Loucy (cell line): ENCODE measurements at regions not wholly inside any gene's neighbourhood (a gene's known extent, or its start where the extent isn't known, plus 50 kb on each side); places are given as distances from the start of the nearest gene placed in this dataset.

Source experiments
- H2AFZ ChIP-seq: fragments of 200-600 bp; sonication (generic); 2 replicates; pipeline ENCODE4 v1.6.0; 2016; ENCODE audit warnings: antibody characterized with exemption, mild to moderate bottlenecking, low read length, moderate library complexity
- H3F3A ChIP-seq: fragments of 200-600 bp; 2 replicates; pipeline ENCODE4 v1.6.0; 2016; ENCODE audit warnings: antibody characterized with exemption, low read depth, mild to moderate bottlenecking
- H3K27me3 ChIP-seq: fragments of 200-600 bp; sonication (generic); 2 replicates; pipeline ENCODE4 v1.6.1; 2014; ENCODE audit warnings: low read length, mild to moderate bottlenecking; ENCODE audit not compliant: insufficient read depth, poor library complexity, severe bottlenecking
- H3K36me3 ChIP-seq: fragments of 200-600 bp; sonication (generic); 2 replicates; pipeline ENCODE4 v1.6.1; 2016; ENCODE audit warnings: low read length; ENCODE audit not compliant: insufficient read depth
- H3K4me1 ChIP-seq: fragments of 200-600 bp; sonication (generic); 2 replicates; pipeline ENCODE4 v1.5.1; 2014; ENCODE audit warnings: low read length, mild to moderate bottlenecking; ENCODE audit not compliant: insufficient read depth, poor library complexity, severe bottlenecking
- H3K4me2 ChIP-seq: fragments of 200-600 bp; sonication (generic); 2 replicates; pipeline ENCODE4 v1.6.0; 2014; ENCODE audit warnings: antibody characterized with exemption, low read length, low read depth, mild to moderate bottlenecking; ENCODE audit not compliant: poor library complexity, severe bottlenecking
- H3K4me3 ChIP-seq: fragments of 200-600 bp; sonication (generic); 2 replicates; pipeline ENCODE4 v1.5.1; 2014; ENCODE audit warnings: low read length, mild to moderate bottlenecking, mixed read lengths; ENCODE audit not compliant: poor library complexity, severe bottlenecking
- H3K79me2 ChIP-seq: fragments of 200-600 bp; sonication (generic); 2 replicates; pipeline ENCODE4 v1.6.1; 2014; ENCODE audit warnings: low read length; ENCODE audit not compliant: insufficient read depth
- H3K9ac ChIP-seq: fragments of 200-600 bp; sonication (generic); 2 replicates; pipeline ENCODE4 v1.6.0; 2014; ENCODE audit warnings: mild to moderate bottlenecking, low read depth, low read length, moderate library complexity; ENCODE audit not compliant: poor library complexity, severe bottlenecking
- H3K9me2 ChIP-seq: fragments of 200-600 bp; sonication (generic); replicated peaks from 2 replicates; pipeline ENCODE4 v1.6.1; 2016; ENCODE audit warnings: low read depth, low read length, mixed read lengths
- H3K9me3 ChIP-seq: fragments of 200-600 bp; sonication (generic); 2 replicates; pipeline ENCODE4 v1.6.1; 2014; ENCODE audit warnings: mild to moderate bottlenecking, antibody characterized with exemption, low read length, low read depth; ENCODE audit not compliant: insufficient read depth
- H4K20me1 ChIP-seq: fragments of 200-600 bp; sonication (generic); 2 replicates; pipeline ENCODE4 v1.6.0; 2014; ENCODE audit warnings: antibody characterized with exemption, low read length, mild to moderate bottlenecking; ENCODE audit not compliant: insufficient read depth, poor library complexity, severe bottlenecking
- CTCF ChIP-seq: fragments of 200-600 bp; sonication (generic); conservative IDR thresholded peaks from 2 replicates; pipeline ENCODE4 v1.5.1; 2014; ENCODE audit warnings: mild to moderate bottlenecking, antibody characterized with exemption, low read length
- EZH2phosphoT487 ChIP-seq: fragments of 200-600 bp; IDR thresholded peaks from 2 replicates; pipeline ENCODE4 v1.6.1; 2018; ENCODE audit warnings: antibody characterized with exemption, mild to moderate bottlenecking, moderate library complexity, borderline replicate concordance

- no peak overlapping the region for H3K9ac ChIP-seq
- H3F3A ChIP-seq = no peaks in the 10 kb centered on the region
- no peak for TF ChIP-seq CTCF
- TF ChIP-seq EZH2phosphoT487 = no peak
- no peaks in the 10 kb centered on the region for H3K79me2 ChIP-seq
- H4K20me1 ChIP-seq = no peaks in the 10 kb centered on the region
- H3K4me3 ChIP-seq = no peak overlapping the region
- no peaks in the 10 kb centered on the region for H3K9me2 ChIP-seq
- no peaks in the 10 kb centered on the region for H3K4me1 ChIP-seq
- H2AFZ ChIP-seq = no peak overlapping the region
- H3K4me2 ChIP-seq = no peak overlapping the region
- no peaks in the 10 kb centered on the region for H3K36me3 ChIP-seq
- H3K27me3 ChIP-seq = no peaks in the 10 kb centered on the region
- H3K9me3 ChIP-seq = no peaks in the 10 kb centered on the region
Measured at GRCh38 chr20:40798066-40798465, 109.0 kb upstream of the MAFB start.

- Histone ChIP-seq H3K4me1 (peaks cover 4% of the 10 kb centered on the region), H3K9me2 (no peaks in the 10 kb centered on the region), H3K4me3 (no peak overlapping the region), H4K20me1 (no peaks in the 10 kb centered on the region), H3K4me2 (no peak overlapping the region), H2AFZ (no peak overlapping the region), H3F3A (no peaks in the 10 kb centered on the region), H3K9me3 (no peaks in the 10 kb centered on the region), H3K79me2 (no peaks in the 10 kb centered on the region), H3K9ac (no peak overlapping the region), H3K27me3 (no peaks in the 10 kb centered on the region), H3K36me3 (no peaks in the 10 kb centered on the region)
- TF ChIP-seq CTCF (no peak), EZH2phosphoT487 (no peak)
Measured at GRCh38 chr20:40802886-40803285, 113.8 kb upstream of the MAFB start.

GRCh38 chr20:40803381-40803780 is 114.3 kb upstream of the MAFB start:
- no peak overlapping the region for H3K4me3 ChIP-seq
- no peak overlapping the region for H3K4me2 ChIP-seq
- H3K27me3 ChIP-seq = no peaks in the 10 kb centered on the region

More at GRCh38 chr20:40803381-40803780, 114.3 kb upstream of the MAFB start:
- H2AFZ ChIP-seq = no peak overlapping the region
- TF ChIP-seq EZH2phosphoT487 (no peak), CTCF (no peak)
- H3K4me1 ChIP-seq = peaks cover 4% of the 10 kb centered on the region
- no peaks in the 10 kb centered on the region for H3K9me2 ChIP-seq
- no peaks in the 10 kb centered on the region for H3K79me2 ChIP-seq
- H3F3A ChIP-seq = no peaks in the 10 kb centered on the region
- no peak overlapping the region for H3K9ac ChIP-seq
- no peaks in the 10 kb centered on the region for H3K36me3 ChIP-seq
- no peaks in the 10 kb centered on the region for H4K20me1 ChIP-seq
- no peaks in the 10 kb centered on the region for H3K9me3 ChIP-seq
